Lower lobe of right lung (tissue), 2 donors: ENCODE measurements at regions not wholly inside any gene's neighbourhood (a gene's known extent, or its start where the extent isn't known, plus 50 kb on each side); places are given as distances from the start of the nearest gene placed in this dataset.
A peak's percentile ranks its signal among the peaks of the same experiment; 100 is the strongest.
"Not testable (repeated sequence)": the region's sequence is repeated elsewhere in the genome, so short reads cannot be mapped to it uniquely, and the experiment has no call there.

Experiments
- ATAC-seq, 2 donors: fragments of 200-7000 bp; cut with Tn5 transposase; one replicate each; pipeline ENCODE4 v1.9.1; 2020 to 2022; ENCODE audit warnings: mild to moderate bottlenecking in 2 of 2, moderate library complexity in 2 of 2
- DNase-seq: peaks from one replicate; pipeline ENCODE4 v3.0.0-alpha.2; 2020
- H3K27ac ChIP-seq: fragments of 200-600 bp; one replicate; pipeline ENCODE4 v1.8.0; 2022
- H3K27me3 ChIP-seq: fragments of 200-600 bp; one replicate; pipeline ENCODE4 v1.8.0; 2022; ENCODE audit warnings: low read depth
- H3K36me3 ChIP-seq: fragments of 200-600 bp; one replicate; pipeline ENCODE4 v1.8.0; 2022; ENCODE audit warnings: mild to moderate bottlenecking
- H3K4me1 ChIP-seq: fragments of 200-600 bp; one replicate; pipeline ENCODE4 v1.8.0; 2022
- H3K4me3 ChIP-seq: fragments of 200-600 bp; one replicate; pipeline ENCODE4 v1.8.0; 2022; ENCODE audit warnings: mild to moderate bottlenecking
- H3K9me3 ChIP-seq: fragments of 200-600 bp; one replicate; pipeline ENCODE4 v1.8.0; 2022
- intact Hi-C: fragments of 100-400 bp; cut with DNase I; formaldehyde crosslinking; loops from one replicate; pipeline ENCODE4 v1.11.0; 2022
- TF ChIP-seq, protein P1 (sequence below): fragments of 200-600 bp; IDR thresholded peaks from one replicate; pipeline ENCODE4 v1.8.0; 2022; ENCODE audit warnings: antibody characterized with exemption, mild to moderate bottlenecking
- donor health status: DM: no; HTN: yes; CAD: no; lungs with severe emphysema.

GRCh38 chr2:173567493-173567892, 212.8 kb downstream of the CDCA7 start:
- DNase-seq, result no peak
- TF ChIP-seq, protein P1, sequence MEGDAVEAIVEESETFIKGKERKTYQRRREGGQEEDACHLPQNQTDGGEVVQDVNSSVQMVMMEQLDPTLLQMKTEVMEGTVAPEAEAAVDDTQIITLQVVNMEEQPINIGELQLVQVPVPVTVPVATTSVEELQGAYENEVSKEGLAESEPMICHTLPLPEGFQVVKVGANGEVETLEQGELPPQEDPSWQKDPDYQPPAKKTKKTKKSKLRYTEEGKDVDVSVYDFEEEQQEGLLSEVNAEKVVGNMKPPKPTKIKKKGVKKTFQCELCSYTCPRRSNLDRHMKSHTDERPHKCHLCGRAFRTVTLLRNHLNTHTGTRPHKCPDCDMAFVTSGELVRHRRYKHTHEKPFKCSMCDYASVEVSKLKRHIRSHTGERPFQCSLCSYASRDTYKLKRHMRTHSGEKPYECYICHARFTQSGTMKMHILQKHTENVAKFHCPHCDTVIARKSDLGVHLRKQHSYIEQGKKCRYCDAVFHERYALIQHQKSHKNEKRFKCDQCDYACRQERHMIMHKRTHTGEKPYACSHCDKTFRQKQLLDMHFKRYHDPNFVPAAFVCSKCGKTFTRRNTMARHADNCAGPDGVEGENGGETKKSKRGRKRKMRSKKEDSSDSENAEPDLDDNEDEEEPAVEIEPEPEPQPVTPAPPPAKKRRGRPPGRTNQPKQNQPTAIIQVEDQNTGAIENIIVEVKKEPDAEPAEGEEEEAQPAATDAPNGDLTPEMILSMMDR, result no peak
- ATAC-seq, result no peak
- Histone ChIP-seq H3K36me3 (no peaks in the 10 kb centered on the region), H3K4me3 (no peak overlapping the region), H3K4me1 (peaks cover 7% of the 10 kb centered on the region), H3K27ac (no peak overlapping the region), H3K27me3 (no peaks in the 10 kb centered on the region), H3K9me3 (no peaks in the 10 kb centered on the region)
- intact Hi-C loops, result no loop called here

GRCh38 chr2:173568054-173568453, 213.4 kb downstream of the CDCA7 start:
- ATAC-seq, result peak in 1 of 2 donors; percentile 58
- TF ChIP-seq, protein P1, result peak; percentile 10

GRCh38 chr2:173571021-173571821, 216.5 kb downstream of the CDCA7 start:
- no peak for DNase-seq
- Histone ChIP-seq H3K27me3 (no peaks in the 10 kb centered on the region), H3K27ac (no peak overlapping the region), H3K9me3 (no peaks in the 10 kb centered on the region), H3K4me3 (no peak overlapping the region), H3K4me1 (peaks cover 7% of the 10 kb centered on the region), H3K36me3 (no peaks in the 10 kb centered on the region)
- intact Hi-C loops, result no loop called here
- TF ChIP-seq, protein P1, result peak; percentile 29
- peak in 1 of 2 donors; percentile 63 for ATAC-seq

More at GRCh38 chr2:173568054-173568453, 213.4 kb downstream of the CDCA7 start:
- no peak for DNase-seq
- intact Hi-C loops, result no loop called here
- Histone ChIP-seq H3K27ac (no peak overlapping the region), H3K9me3 (no peaks in the 10 kb centered on the region), H3K4me1 (peaks cover 7% of the 10 kb centered on the region), H3K36me3 (no peaks in the 10 kb centered on the region), H3K27me3 (no peaks in the 10 kb centered on the region), H3K4me3 (no peak overlapping the region)

GRCh38 chr2:173571887-173572680, 217.4 kb downstream of the CDCA7 start:
- TF ChIP-seq, protein P1, result no peak
- Histone ChIP-seq H3K27ac (no peak overlapping the region), H3K4me1 (peaks cover 7% of the 10 kb centered on the region), H3K9me3 (no peaks in the 10 kb centered on the region), H3K36me3 (no peaks in the 10 kb centered on the region), H3K27me3 (no peaks in the 10 kb centered on the region), H3K4me3 (no peak overlapping the region)
- intact Hi-C loops, result no loop called here
- ATAC-seq, result peak in 1 of 2 donors; percentile 24
- no peak for DNase-seq

DNA sequence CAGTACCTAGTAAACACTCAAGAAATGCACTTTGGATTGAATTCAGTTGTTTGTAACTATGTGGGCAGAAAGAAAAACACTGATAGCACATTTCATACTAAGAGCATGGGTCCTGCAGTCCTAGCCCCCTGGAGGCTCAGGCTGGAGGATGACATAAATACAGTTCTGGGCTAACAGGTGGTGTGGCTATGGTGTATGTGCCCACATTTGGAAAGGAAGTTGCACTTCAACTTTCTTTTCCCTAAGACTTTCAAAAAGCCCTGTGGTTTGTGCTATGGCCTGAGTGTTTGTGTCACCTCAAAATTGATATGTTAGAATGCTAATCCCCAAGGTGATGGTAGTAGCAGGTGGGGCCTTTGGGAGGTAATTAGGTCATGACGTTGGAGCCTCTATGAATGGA, 218.2 kb downstream of the CDCA7 start:
- Histone ChIP-seq H3K27me3 (no peaks in the 10 kb centered on the region), H3K9me3 (no peaks in the 10 kb centered on the region), H3K4me1 (peaks cover 7% of the 10 kb centered on the region), H3K27ac (no peak overlapping the region), H3K36me3 (no peaks in the 10 kb centered on the region), H3K4me3 (no peak overlapping the region)
- TF ChIP-seq, protein P1, result no peak
- DNase-seq (no peak), ATAC-seq (no peak)
- intact Hi-C loops, result no loop called here

DNA sequence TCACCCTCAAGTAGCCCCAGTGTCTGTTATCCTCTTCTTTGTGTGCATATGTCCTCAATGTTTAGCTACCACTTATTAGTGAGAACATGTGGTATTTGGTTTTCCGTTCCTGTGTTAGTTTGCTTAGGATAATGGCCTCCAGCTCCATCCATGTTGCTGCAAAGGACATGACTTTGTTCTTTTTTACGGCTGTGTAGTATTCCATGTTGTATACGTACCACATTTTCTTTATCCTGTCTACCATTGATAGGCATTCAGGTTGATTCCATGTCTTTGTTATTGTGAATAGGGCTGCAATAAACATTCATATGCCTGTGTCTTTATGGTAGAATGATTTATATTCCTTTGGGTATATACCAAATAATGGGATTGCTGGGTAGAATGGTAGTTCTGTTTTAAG, 219.1 kb downstream of the CDCA7 start:
- H3K27ac ChIP-seq, H3K9me3 ChIP-seq, DNase-seq, H3K4me1 ChIP-seq, H3K36me3 ChIP-seq, ATAC-seq, H3K27me3 ChIP-seq, H3K4me3 ChIP-seq, intact Hi-C loops: not testable (repeated sequence)
